Gastroesophageal sphincter (tissue), 3 donors: ENCODE measurements at regions not wholly inside any gene's neighbourhood (a gene's known extent, or its start where the extent isn't known, plus 50 kb on each side); places are given as distances from the start of the nearest gene placed in this dataset.

Experiments
- POLR2AphosphoS5 ChIP-seq: sonication (generic); formaldehyde crosslinking; IDR thresholded peaks from one replicate; pipeline ENCODE4 v1.6.1; 2017; ENCODE audit warnings: antibody characterized with exemption
- TF ChIP-seq, protein P1 (sequence below), 4 experiments: fragments of 200-600 bp in 2 of 4; fragments of 450-650 bp in 2 of 4; sonication (generic) in 1 of 4; IDR thresholded peaks; one replicate each; pipeline ENCODE4 v1.5.1; 2017 to 2019; ENCODE audit warnings: antibody characterized with exemption in 4 of 4, mild to moderate bottlenecking in 2 of 4, moderate library complexity in 2 of 4

DNA sequence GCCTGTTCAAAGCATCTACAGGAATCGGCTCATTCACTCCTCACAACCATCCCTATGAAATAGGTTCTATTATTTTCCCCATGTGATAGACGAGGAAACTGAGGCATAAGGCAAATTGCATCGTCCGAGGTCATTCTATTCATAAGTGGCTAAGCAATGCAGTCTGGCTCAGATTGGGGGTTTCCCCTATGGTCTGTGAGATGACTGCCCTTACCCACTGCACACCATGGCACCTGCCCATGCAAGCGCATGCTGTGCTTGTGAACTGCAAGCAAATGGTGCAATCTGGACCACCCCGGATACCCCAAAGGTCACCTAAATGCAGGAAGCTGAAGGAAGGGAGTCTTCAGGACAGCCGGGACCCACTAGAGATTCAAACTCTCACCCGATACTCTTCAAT is 123.4 kb upstream of the SOD1 start:
- TF ChIP-seq, protein P1, sequence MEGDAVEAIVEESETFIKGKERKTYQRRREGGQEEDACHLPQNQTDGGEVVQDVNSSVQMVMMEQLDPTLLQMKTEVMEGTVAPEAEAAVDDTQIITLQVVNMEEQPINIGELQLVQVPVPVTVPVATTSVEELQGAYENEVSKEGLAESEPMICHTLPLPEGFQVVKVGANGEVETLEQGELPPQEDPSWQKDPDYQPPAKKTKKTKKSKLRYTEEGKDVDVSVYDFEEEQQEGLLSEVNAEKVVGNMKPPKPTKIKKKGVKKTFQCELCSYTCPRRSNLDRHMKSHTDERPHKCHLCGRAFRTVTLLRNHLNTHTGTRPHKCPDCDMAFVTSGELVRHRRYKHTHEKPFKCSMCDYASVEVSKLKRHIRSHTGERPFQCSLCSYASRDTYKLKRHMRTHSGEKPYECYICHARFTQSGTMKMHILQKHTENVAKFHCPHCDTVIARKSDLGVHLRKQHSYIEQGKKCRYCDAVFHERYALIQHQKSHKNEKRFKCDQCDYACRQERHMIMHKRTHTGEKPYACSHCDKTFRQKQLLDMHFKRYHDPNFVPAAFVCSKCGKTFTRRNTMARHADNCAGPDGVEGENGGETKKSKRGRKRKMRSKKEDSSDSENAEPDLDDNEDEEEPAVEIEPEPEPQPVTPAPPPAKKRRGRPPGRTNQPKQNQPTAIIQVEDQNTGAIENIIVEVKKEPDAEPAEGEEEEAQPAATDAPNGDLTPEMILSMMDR (IDR thresholded peaks at IDR 0.05): no peak
- no peak for TF ChIP-seq POLR2AphosphoS5
